OCI-LY3 (cell line): ENCODE measurements at regions not wholly inside any gene's neighbourhood (a gene's known extent, or its start where the extent isn't known, plus 50 kb on each side); places are given as distances from the start of the nearest gene placed in this dataset.

ENCODE experiments used
- CTCF ChIP-seq: fragments of 200-600, 300-600 bp; sonication (generic); IDR thresholded peaks from 2 replicates; pipeline ENCODE4 v1.5.1; 2014; ENCODE audit warnings: antibody characterized with exemption, low read length, low read depth
- EZH2phosphoT487 ChIP-seq: fragments of 200-600 bp; shearing (Covaris generic); IDR thresholded peaks from 2 replicates; pipeline ENCODE4 v1.6.1; 2018; ENCODE audit warnings: antibody characterized with exemption, mixed run types, low read depth

GRCh38 chr3:104546301-104546700 lies 820.4 kb upstream of the ALCAM start:
- TF ChIP-seq CTCF (no peak), EZH2phosphoT487 (no peak)
